Body of pancreas (tissue), 4 donors: ENCODE measurements at regions not wholly inside any gene's neighbourhood (a gene's known extent, or its start where the extent isn't known, plus 50 kb on each side); places are given as distances from the start of the nearest gene placed in this dataset.

ENCODE experiments used
- ATAC-seq: fragments of 150-250 bp; one replicate; pipeline ENCODE4 v1.9.1; 2016
- DNase-seq, 4 donors: peaks; one replicate each; pipeline ENCODE4 v3.0.0-alpha.2; 2019
- H3K27ac ChIP-seq, 4 donors: fragments of 200-600 bp; sonication (generic); 1 replicate in 3 of 4; 2 replicates in 1 of 4; pipeline versions ENCODE4 v1.5.1 to v1.6.1; 2016 to 2019; ENCODE audit warnings: mild to moderate bottlenecking in 1 of 4, mixed read lengths in 1 of 4, moderate library complexity in 1 of 4
- H3K27me3 ChIP-seq, 2 donors: fragments of 200-600 bp; sonication (generic); one replicate each; pipeline ENCODE4 v1.6.0; 2016; ENCODE audit warnings: mild to moderate bottlenecking in 1 of 2
- H3K36me3 ChIP-seq, 2 donors: fragments of 200-600 bp; sonication (generic); replicated peaks in 1 of 2; 2 replicates each; pipeline ENCODE4 v1.5.1; 2016; ENCODE audit warnings: low read depth in 2 of 2; ENCODE audit not compliant: insufficient read depth in 1 of 2
- H3K4me1 ChIP-seq: fragments of 200-600 bp; sonication (generic); one replicate; pipeline ENCODE4 v1.6.0; 2016
- H3K4me3 ChIP-seq, 2 donors: fragments of 200-600 bp; sonication (generic); 1 replicate in 1 of 2; 2 replicates in 1 of 2; pipeline ENCODE4 v1.5.1; 2016 to 2019
- H3K9me3 ChIP-seq, 3 donors: fragments of 200-600 bp; sonication (generic); 1 replicate in 2 of 3; 2 replicates in 1 of 3; pipeline ENCODE4 v1.5.1; 2016
- POLR2A ChIP-seq, 3 donors: fragments of 450-650 bp; IDR thresholded peaks; one replicate each; pipeline ENCODE4 v1.6.1; 2016; ENCODE audit warnings: antibody characterized with exemption in 3 of 3, mild to moderate bottlenecking in 2 of 3
- WGBS, 2 donors: methylation state at CpG; one replicate each; pipeline ENCODE4 v1.1.5; 2017; 5-methylcytosine and 5-hydroxymethylcytosine counted together
- intact Hi-C: fragments of 100-400 bp; cut with DNase I; formaldehyde crosslinking; loops from one replicate; pipeline ENCODE4 v1.15.1; 2023
- TF ChIP-seq, protein P1 (sequence below), 7 experiments: fragments of 450-650 bp in 4 of 7; fragments of 200-600 bp in 3 of 7; sonication (generic) in 3 of 7; IDR thresholded peaks; one replicate each; pipeline ENCODE4 v1.5.1; 2016 to 2019; ENCODE audit warnings: antibody characterized with exemption in 7 of 7

DNA sequence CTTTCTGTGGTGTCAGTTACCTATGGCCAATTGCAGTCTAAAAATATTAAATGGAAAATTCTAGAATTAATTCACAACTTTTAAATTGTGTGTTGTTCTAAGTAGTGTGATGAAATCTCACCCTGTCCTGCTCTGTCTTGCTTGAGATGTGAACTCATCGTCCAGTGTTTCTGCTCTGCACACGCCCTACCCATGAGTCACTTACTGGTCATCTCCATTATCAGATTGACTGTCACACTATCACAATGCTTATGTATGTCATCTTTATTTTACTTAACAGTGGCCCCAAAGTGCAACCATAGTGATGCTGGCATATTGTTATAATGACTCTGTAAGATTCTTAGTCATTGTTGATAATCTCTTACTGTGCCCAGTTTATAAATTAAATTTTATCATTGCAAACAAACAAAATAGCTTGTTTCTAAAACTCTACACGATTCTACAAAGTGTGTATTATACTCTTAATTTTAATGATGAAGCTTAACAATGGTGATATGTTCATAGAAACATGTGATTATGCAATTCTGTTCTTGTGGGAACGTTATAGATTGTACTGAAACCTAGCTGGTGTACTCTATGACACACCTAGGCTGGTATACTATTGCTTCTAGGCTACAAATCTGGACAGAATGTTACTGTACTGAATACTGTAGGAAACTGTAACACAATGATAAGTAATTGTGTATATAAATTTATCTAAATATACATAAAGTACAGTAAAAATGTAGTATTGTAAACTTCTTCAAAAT is 1086.8 kb upstream of the PIK3C3 start:
- TF ChIP-seq, protein P1, sequence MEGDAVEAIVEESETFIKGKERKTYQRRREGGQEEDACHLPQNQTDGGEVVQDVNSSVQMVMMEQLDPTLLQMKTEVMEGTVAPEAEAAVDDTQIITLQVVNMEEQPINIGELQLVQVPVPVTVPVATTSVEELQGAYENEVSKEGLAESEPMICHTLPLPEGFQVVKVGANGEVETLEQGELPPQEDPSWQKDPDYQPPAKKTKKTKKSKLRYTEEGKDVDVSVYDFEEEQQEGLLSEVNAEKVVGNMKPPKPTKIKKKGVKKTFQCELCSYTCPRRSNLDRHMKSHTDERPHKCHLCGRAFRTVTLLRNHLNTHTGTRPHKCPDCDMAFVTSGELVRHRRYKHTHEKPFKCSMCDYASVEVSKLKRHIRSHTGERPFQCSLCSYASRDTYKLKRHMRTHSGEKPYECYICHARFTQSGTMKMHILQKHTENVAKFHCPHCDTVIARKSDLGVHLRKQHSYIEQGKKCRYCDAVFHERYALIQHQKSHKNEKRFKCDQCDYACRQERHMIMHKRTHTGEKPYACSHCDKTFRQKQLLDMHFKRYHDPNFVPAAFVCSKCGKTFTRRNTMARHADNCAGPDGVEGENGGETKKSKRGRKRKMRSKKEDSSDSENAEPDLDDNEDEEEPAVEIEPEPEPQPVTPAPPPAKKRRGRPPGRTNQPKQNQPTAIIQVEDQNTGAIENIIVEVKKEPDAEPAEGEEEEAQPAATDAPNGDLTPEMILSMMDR (IDR thresholded peaks at IDR 0.05): no peak
- TF ChIP-seq POLR2A (IDR thresholded peaks at IDR 0.05): no peak
- no peaks in the 10 kb centered on the region for H3K36me3 ChIP-seq
- H3K4me3 ChIP-seq: no peak overlapping the region
- H3K27ac ChIP-seq: no peak overlapping the region
- ATAC-seq (no peak), DNase-seq (no peak)
- no peaks in the 10 kb centered on the region for H3K27me3 ChIP-seq
- no peaks in the 10 kb centered on the region for H3K4me1 ChIP-seq
- no peaks in the 10 kb centered on the region for H3K9me3 ChIP-seq
- intact Hi-C loops: no loop called here
- WGBS, 2 donors: 48 to 51% methylated on average over 4 of the region's 4 CpGs

DNA sequence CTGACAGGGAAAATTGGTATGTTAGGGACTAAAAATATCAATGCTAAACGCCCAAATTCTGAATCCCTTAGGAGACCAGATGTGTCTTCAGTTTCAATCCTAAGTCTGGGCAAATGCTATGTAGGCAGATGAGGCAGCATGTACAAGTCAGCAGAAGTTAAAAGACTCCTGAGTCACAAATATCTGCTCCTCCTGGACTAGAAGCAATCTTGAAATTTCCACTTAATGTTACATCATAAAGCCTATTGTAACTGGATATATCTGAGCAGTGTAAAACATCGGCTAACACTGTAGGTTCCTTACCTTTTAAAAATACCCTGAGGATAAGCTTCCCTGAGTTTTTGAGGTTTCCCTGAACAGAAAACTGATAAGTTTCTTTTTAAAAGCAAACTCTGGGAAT is 1087.6 kb upstream of the PIK3C3 start:
- WGBS, 2 donors: 67 to 68% methylated on average over 2 of the region's 2 CpGs

DNA sequence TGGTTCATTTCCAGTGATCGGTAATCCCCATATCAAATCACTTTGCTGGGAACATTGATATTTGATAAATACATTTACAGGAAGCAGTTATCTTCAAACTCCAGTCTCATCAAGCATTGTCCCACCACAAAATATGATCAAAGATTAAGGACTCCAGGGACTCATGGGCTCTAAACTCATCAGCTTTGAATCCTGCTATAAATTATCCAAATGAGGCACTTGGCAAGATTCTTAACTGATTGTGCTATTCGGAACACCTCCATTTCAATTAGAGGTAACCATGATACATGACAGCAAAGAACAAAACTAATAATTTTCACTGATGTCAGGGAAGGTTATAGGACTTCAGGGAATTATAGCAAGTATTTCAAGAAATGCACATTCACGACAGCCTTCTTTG is 1088.1 kb upstream of the PIK3C3 start:
- Histone ChIP-seq H3K9me3 (no peaks in the 10 kb centered on the region), H3K27ac (no peak overlapping the region), H3K36me3 (no peaks in the 10 kb centered on the region), H3K4me1 (no peaks in the 10 kb centered on the region), H3K27me3 (no peaks in the 10 kb centered on the region), H3K4me3 (no peak overlapping the region)
- WGBS, 2 donors: 71 to 73% methylated on average over 3 of the region's 3 CpGs
- intact Hi-C loops: no loop called here
- TF ChIP-seq, protein P1 (IDR thresholded peaks at IDR 0.05): no peak
- no peak for TF ChIP-seq POLR2A (IDR thresholded peaks at IDR 0.05)
- ATAC-seq: no peak
- DNase-seq: no peak

More for the DNA sequence above, 1087.6 kb upstream of the PIK3C3 start:
- Histone ChIP-seq H3K4me1 (no peaks in the 10 kb centered on the region), H3K27ac (no peak overlapping the region), H3K4me3 (no peak overlapping the region), H3K9me3 (no peaks in the 10 kb centered on the region), H3K27me3 (no peaks in the 10 kb centered on the region), H3K36me3 (no peaks in the 10 kb centered on the region)
- intact Hi-C loops: no loop called here
- DNase-seq: no peak
- no peak for ATAC-seq
- TF ChIP-seq POLR2A (IDR thresholded peaks at IDR 0.05): no peak
- TF ChIP-seq, protein P1 (IDR thresholded peaks at IDR 0.05): no peak

DNA sequence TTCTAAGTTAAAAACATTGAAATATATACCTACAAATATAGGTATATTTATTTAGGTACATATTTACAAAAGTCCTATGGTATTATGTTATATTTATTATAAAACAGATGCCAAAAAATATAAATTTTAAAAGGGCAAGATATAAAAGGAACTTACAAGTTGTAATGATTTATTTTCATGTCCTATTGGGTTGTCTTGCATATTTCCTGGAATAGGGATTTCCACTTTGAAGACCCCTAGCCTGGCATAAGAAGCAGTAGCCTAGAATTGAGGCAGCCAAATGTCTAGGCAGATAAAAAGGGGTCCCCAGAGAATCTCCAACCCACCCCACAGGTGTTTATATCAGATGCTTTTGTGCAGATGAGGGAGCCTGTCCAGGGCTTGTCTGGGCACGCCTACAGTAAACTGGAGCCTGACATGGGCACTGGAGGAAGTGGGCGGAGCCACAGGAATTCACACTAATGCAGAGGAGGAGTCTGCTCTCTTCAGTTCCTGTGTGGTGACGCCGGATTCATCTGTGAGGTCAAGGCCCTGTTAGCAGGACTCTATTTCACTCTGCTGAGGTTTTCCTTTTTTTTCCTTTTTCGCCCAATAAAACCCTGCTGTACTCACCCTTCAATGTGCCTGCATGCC is 1088.9 kb upstream of the PIK3C3 start:
- DNase-seq (no peak), ATAC-seq (no peak)
- Histone ChIP-seq H3K27me3 (no peaks in the 10 kb centered on the region), H3K36me3 (no peaks in the 10 kb centered on the region), H3K27ac (no peak overlapping the region), H3K4me3 (no peak overlapping the region), H3K4me1 (no peaks in the 10 kb centered on the region), H3K9me3 (no peaks in the 10 kb centered on the region)
- intact Hi-C loops: no loop called here
- no peak for TF ChIP-seq POLR2A (IDR thresholded peaks at IDR 0.05)
- TF ChIP-seq, protein P1 (IDR thresholded peaks at IDR 0.05): no peak
- 64 to 65% methylated on average over 5 of the region's 5 CpGs for WGBS, 2 donors

DNA sequence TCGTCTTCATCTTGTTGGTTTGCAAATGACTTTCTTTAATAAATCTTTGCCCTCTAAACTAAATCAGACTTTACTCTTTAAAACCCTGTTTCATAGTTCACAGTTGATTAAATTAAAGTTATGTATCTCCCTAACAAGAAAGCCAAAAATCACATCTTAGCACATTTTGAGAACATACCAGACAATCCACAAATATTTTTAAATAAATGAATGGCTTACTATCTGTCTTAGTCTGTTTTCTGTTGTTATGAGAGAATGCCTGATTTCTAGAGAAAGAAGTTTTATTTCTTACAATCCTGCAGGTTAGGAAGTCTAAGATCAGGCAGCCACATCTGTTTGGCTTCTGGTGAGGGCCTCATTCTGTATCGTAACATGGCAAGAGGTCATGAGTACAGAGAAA is 1090.2 kb upstream of the PIK3C3 start:
- 76 to 79% methylated on average over 2 of the region's 2 CpGs for WGBS, 2 donors
- intact Hi-C loops: no loop called here
- Histone ChIP-seq H3K36me3 (no peaks in the 10 kb centered on the region), H3K27ac (no peak overlapping the region), H3K4me1 (no peaks in the 10 kb centered on the region), H3K9me3 (no peaks in the 10 kb centered on the region), H3K27me3 (no peaks in the 10 kb centered on the region), H3K4me3 (no peak overlapping the region)
- no peak for ATAC-seq
- TF ChIP-seq, protein P1 (IDR thresholded peaks at IDR 0.05): no peak
- no peak for TF ChIP-seq POLR2A (IDR thresholded peaks at IDR 0.05)
- DNase-seq: no peak
